ENCODE measurements at regions not wholly inside any gene's neighbourhood (a gene's known extent, or its start where the extent isn't known, plus 50 kb on each side); places are given as distances from the start of the nearest gene placed in this dataset.

DNA sequence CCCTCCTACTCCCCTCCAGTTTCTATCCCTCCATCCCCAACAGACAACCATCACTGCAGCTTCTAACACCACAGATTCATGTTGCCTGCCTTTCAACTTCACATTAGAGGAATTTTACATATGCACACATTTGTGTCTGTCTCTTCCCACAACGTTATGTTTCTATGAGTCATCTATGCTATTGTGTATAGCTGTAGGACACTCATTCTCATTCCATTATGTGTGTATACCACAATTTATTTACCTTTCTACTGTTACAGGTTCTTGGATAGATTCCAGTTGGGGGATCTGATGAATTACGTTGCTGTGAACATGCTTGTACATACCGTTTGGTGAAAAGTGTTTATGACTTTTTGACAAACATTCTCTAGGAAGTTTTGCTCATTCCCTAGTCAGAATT, 58.8 kb upstream of the TRPC3 start:
- H3K36me3 ChIP-seq (replicated peaks), result no peaks in the 10 kb centered on the region
- in situ Hi-C loops (cut with HindIII; ENCODE audit: low pct_ligation_motif_present, low sequenced_read_pairs), result no loop called here
- DNase-seq, result peak; percentile 32
- H3K27me3 ChIP-seq (replicated peaks), result no peaks in the 10 kb centered on the region
- no peak overlapping the region for H3K4me3 ChIP-seq (ENCODE audit: low read depth, low read length)
- TF ChIP-seq, protein P1, sequence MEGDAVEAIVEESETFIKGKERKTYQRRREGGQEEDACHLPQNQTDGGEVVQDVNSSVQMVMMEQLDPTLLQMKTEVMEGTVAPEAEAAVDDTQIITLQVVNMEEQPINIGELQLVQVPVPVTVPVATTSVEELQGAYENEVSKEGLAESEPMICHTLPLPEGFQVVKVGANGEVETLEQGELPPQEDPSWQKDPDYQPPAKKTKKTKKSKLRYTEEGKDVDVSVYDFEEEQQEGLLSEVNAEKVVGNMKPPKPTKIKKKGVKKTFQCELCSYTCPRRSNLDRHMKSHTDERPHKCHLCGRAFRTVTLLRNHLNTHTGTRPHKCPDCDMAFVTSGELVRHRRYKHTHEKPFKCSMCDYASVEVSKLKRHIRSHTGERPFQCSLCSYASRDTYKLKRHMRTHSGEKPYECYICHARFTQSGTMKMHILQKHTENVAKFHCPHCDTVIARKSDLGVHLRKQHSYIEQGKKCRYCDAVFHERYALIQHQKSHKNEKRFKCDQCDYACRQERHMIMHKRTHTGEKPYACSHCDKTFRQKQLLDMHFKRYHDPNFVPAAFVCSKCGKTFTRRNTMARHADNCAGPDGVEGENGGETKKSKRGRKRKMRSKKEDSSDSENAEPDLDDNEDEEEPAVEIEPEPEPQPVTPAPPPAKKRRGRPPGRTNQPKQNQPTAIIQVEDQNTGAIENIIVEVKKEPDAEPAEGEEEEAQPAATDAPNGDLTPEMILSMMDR (IDR thresholded peaks at IDR 0.05; ENCODE audit: low read depth, low read length, missing control alignments), result no peak
- H3K27ac ChIP-seq, result no peak overlapping the region

DNA sequence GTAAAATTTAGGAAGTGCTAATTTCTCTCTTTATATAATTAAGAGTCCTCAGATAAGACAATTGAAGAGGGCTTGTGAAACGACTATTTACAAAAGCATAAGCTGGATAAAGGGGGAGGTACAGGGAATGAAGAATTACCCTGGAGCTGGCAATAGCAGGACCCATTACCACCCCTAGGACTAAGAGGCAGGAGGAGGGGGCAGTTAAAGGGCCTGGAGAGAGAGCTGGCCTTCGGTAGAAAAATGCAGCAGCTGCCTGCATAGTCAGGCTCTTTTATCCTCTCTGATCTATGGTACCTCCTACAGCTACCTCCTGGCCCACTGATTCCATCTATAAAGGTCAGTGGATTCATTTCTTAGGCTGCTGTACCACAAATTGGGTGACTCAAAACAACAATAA, 57.7 kb upstream of the TRPC3 start:
- no peaks in the 10 kb centered on the region for H3K36me3 ChIP-seq (replicated peaks)
- H3K27me3 ChIP-seq (replicated peaks), result no peaks in the 10 kb centered on the region
- TF ChIP-seq, protein P1 (IDR thresholded peaks at IDR 0.05; ENCODE audit: low read depth, low read length, missing control alignments), result no peak
- H3K27ac ChIP-seq, result no peak overlapping the region
- no peak overlapping the region for H3K4me3 ChIP-seq (ENCODE audit: low read depth, low read length)
- in situ Hi-C loops (cut with HindIII; ENCODE audit: low pct_ligation_motif_present, low sequenced_read_pairs), result no loop called here
- DNase-seq, result no peak

DNA sequence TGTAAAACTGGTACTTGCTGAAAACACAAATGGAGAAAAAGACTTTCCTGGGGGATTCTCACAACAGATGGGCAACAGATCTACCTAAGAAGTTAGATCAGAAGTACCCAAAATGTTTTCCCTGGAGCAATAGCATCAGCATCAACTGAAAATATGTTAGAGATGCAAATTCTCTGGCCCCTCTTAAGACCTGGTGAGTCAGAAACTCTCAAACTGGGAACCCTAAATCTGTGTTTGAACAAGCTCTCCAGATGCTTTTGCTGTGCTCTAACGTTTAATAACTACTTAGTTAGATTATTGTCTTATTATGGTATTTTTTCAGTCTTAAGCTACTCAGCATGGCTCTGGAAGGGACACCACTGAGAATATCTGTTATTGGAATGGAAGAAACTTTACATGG, 55.2 kb upstream of the TRPC3 start:
- Histone ChIP-seq H3K27ac (no peak overlapping the region), H3K36me3 (replicated peaks) (no peaks in the 10 kb centered on the region), H3K4me3 (ENCODE audit: low read depth, low read length) (no peak overlapping the region), H3K27me3 (replicated peaks) (no peaks in the 10 kb centered on the region)
- in situ Hi-C loops (cut with HindIII; ENCODE audit: low pct_ligation_motif_present, low sequenced_read_pairs), result no loop called here
- no peak for DNase-seq
- TF ChIP-seq, protein P1 (IDR thresholded peaks at IDR 0.05; ENCODE audit: low read depth, low read length, missing control alignments), result no peak

DNA sequence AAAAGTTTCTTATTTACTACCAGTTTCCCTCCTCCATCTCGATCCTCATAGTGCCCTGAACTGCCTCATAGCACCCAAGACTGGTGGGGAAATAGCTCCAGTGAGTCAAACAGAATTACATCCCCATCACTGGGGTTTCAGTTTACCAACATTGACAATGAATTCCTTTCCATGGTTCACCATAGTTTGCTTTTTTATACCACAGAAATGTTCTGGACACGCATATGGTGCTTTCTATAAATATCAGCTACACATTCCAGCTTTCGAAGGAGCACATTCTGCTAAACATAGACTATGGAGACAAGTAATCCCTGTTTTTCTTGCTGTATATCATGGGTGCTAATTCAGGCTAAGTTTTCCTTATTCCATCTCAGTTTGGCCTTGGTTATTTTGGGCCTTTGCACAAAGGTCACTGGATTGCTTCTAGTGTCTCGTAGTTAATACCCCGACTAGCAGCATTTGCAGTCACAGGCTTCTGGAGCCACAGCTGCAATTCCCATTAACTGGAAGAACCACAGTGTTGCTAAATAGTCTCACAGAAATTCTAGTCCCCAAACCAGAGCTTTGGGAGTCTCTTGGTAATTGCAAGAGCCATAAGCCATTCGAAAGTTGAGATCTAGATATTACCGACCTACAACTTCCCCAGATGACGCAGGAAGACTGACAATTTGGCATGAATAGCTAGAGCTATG, 53.4 kb upstream of the TRPC3 start:
- Histone ChIP-seq H3K27ac (no peak overlapping the region), H3K27me3 (replicated peaks) (no peaks in the 10 kb centered on the region), H3K4me3 (ENCODE audit: low read depth, low read length) (no peak overlapping the region), H3K36me3 (replicated peaks) (no peaks in the 10 kb centered on the region)
- DNase-seq, result peak; percentile 56
- TF ChIP-seq, protein P1 (IDR thresholded peaks at IDR 0.05; ENCODE audit: low read depth, low read length, missing control alignments), result no peak
- in situ Hi-C loops (cut with HindIII; ENCODE audit: low pct_ligation_motif_present, low sequenced_read_pairs), result no loop called here

DNA sequence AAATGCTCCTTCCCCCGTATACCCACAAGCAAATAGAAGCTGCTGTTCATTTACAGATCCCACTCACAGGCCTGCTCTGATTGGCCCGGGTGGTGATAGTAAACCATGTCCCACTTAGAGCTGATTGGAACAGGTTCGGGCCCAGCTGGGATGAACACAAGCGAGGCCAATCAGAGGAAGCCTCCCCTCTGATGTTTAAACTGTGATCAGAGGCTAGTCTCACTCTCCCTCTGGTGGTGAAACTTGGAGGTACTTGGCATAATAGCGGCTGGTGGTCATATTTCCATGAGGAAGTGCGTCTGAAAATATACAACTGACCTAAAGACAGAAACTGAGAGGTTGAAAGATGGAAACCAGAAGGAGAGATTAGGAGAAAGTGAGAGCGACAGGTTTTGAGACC, 51.5 kb upstream of the TRPC3 start:
- in situ Hi-C loops (cut with HindIII; ENCODE audit: low pct_ligation_motif_present, low sequenced_read_pairs), result no loop called here
- Histone ChIP-seq H3K27ac (no peak overlapping the region), H3K4me3 (ENCODE audit: low read depth, low read length) (no peak overlapping the region), H3K27me3 (replicated peaks) (no peaks in the 10 kb centered on the region), H3K36me3 (replicated peaks) (no peaks in the 10 kb centered on the region)
- peak; percentile 22 for DNase-seq
- TF ChIP-seq, protein P1 (IDR thresholded peaks at IDR 0.05; ENCODE audit: low read depth, low read length, missing control alignments), result peak; percentile 55
